HG03469 (cell line): ENCODE measurements at regions not wholly inside any gene's neighbourhood (a gene's known extent, or its start where the extent isn't known, plus 50 kb on each side); places are given as distances from the start of the nearest gene placed in this dataset.
A peak's percentile ranks its signal among the peaks of the same experiment; 100 is the strongest.
"Not testable (repeated sequence)": the region's sequence is repeated elsewhere in the genome, so short reads cannot be mapped to it uniquely, and the experiment has no call there.

Source experiments
- ATAC-seq: cut with Tn5 transposase; IDR thresholded peaks from one replicate; pipeline ENCODE4 v1.9.1; 2021; ENCODE audit warnings: mild to moderate bottlenecking, moderate library complexity, moderate number of reproducible peaks; ENCODE audit not compliant: unreplicated experiment

DNA sequence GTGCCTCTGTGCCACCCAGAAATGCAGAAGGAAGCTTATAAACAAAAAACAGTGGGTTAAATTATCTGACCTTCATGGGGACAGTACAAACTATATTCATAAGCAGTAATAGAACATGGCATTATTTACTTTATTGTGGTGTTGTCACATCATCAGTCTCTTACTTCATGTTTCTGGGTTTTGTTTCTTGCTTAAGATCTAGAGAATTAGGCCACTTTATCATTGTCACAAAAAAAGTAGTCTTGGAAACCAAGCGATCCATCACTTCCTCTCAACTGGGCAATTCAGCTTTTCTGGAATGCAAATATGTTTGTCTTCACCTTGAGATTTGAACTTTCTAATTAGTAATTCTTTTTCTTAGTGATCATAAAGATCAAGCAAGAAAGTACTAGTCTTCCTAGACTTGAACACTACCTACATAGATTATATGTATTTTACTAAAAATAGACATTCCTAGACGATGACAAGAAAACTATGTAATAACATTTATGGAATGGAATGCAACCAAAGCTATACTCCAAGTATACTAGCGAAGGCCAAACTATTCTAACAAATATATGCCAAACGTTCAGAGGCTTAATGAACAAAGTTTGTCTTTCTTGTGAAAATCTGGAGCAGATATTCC lies 363.4 kb downstream of the DAD1 start:
- ATAC-seq = no peak

DNA sequence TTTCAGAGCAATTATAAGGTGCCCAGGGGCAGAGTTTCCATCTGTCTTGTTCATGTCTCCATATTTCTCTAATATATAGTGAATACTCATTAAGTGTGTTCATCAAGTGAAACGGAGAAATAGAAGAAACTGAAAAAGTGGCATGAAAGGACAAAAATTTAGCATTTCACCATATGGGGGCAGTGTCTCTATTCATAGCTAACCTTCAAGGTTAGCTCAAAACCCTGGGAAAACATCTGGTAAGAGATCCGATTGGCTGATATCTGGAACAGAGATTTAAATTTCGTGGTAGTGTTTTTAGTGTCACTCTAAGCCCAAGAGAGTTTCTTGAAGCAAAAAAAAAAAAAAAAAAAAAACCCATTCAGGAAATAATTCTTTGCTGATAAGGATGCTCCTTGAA lies 367.5 kb downstream of the DAD1 start:
- no peak for ATAC-seq

DNA sequence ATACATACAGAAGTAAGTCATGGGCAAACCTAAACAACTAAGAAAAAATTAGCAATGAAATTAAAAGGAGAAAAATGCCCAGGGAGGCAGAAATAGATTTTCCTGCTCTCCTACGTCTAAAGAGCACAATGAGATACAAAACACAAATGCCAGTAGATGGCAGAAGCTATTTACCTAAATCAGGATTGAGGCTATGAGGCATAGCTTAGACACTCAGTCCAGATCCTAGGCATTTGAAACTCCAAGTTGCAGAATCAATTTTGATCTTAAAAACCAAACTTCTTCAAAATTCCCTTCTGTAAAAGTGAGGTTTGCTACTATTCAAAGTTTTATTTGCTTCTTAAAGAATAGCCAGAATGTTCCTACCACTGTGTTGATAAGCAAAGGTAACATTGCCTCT lies 368.6 kb downstream of the DAD1 start:
- no peak for ATAC-seq

DNA sequence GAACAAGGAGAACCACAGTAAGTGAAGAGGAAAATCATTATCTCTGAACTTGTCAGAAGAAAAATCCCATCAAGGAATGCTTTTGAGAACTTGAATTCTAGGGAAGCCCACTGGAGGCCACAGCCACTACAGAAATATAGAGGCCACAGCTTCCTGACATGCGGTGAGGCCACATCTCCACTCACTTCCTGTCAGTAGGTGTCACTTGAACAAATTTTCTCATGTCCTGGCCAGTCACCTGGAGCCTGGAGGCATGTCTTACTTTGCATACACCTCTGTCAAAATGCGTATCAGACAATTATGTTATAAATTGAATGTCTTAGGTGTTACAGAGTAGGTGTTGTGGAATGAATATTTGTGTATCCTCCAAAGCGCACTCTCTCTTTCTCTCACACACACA lies 370.3 kb downstream of the DAD1 start:
- ATAC-seq = peak; percentile 44

DNA sequence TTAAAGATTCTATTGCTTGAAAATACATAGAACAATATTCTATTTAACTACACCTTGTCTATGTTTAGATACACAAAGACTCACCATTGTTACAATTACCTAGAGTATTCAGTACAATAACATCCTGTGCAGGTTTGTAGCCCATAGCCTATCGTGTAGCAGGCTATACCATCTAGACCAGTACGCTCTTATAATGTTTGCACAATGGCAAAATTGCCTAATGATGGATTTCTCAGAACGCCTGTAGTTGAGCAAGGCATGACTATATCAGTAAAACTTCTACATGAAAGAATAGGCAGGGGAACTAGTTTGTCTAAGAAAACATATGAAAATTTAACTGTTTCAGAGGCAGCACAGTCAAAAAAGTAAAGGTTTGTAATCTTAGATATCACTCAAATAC lies 375.9 kb downstream of the DAD1 start:
- no peak for ATAC-seq

DNA sequence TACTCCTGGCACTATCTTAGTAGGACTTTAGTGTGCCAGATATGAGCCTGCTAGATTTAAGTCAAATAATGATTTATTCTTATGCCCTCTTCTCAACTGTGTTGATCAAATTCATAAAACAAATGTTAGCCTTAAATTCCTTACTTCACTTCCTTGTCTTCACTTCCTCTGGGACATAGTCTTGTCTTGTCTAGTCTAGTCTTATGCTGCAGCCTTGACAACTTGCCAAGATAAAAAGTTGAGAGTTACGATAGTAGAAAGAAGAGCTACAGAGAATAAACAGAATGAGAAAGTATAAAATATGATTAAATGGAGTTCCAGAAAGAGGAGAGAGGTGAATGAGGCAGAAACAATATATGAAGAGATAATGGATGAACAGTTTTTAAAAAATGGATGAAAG lies 378.1 kb downstream of the DAD1 start:
- no peak for ATAC-seq

DNA sequence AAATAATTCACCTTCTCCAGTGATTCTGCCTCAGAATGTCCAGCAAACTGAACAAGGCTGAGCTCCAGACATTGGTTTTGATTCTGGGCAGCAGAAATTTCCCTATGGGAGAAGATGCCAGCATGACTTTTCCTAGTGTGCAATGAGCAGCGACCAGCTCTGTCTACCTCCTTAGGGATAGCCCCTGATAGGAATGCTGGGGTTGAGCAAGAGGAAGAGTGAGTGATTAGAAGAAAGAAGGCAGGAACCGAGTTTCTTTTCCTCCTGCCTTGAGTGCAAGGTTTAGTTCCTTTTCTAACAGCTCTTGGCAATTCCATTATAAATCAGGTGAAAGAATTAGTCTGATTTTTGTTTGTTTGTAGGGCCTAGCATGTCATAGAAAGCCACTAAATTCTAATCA lies 379.0 kb downstream of the DAD1 start:
- ATAC-seq = no peak

DNA sequence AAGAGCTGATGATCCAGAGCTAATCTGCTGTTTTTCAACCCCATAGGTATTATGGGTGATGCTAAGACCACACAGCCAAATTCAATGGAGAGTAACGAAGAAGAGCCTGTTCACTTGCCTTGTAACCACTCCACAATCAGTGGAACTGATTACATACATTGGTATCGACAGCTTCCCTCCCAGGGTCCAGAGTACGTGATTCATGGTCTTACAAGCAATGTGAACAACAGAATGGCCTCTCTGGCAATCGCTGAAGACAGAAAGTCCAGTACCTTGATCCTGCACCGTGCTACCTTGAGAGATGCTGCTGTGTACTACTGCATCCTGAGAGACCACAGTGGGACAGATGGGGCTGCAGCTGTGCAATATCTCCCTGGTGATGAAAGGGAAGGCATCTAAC lies 386.0 kb downstream of the DAD1 start:
- ATAC-seq = no peak

DNA sequence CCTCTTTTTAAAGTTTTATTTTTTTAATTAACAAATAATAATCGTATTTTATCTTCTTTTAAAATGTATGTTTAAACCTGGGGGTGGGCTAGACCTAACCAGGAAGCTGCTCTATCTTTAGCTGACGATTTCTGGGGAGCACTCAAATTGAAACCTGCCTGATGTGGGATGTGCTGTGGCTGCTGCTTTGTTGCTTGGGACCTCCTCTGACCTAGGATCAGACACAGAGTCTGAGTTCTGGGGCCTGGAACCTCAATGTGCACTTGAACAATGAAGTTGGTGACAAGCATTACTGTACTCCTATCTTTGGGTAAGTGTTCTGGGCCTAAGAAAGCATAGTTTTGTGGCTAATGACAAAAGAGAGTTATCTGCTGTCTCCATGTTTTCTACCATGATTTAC lies 386.7 kb downstream of the DAD1 start:
- ATAC-seq = no peak

DNA sequence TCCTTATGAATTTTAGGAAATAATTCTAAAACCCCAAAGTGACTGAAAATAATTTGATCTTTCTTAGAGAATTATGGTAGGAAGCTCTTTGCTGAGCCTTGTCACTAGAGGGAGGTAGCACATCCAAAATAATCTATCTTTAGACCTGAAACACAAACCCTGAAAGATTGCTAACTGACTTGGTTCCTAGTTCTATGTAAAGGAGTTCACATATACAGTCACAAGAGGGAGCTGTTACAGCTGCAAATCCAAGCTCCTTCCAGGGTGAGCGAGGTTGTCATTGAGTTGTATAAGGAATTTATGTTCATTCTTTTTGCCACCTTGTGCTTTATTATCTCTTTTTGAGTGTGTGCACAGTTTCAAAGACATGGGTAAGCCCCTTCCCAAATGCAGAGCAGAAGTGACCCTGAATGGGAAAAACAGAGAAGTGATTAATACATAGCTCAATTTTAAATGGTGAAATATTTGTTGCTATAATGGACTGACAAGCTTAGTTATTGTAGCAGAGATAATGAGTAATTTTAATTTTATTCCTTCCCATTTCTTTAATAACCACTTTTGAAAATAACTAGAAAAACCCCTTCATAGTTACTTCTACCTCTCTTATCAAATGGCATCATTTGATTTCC lies 387.9 kb downstream of the DAD1 start:
- ATAC-seq = peak; percentile 44

DNA sequence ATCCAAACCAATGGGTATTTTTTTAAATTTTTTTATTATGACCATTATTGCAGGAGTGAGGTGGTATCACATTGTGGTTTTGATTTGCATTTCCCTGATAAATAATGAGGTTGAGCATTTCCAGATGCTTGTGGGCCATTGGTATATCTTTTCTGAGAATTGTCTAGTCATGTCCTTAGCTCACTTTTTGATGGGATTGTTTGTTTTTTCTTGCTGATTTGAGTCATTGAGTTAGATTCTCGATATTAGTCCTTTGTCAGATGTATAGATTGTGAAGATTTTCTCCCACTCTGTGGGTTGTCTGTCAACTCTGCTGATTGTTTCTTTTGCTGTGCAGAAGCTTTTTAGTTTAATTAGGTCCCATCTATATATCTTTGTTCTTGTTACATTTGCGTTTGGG lies 388.9 kb downstream of the DAD1 start:
- ATAC-seq = not testable (repeated sequence)

DNA sequence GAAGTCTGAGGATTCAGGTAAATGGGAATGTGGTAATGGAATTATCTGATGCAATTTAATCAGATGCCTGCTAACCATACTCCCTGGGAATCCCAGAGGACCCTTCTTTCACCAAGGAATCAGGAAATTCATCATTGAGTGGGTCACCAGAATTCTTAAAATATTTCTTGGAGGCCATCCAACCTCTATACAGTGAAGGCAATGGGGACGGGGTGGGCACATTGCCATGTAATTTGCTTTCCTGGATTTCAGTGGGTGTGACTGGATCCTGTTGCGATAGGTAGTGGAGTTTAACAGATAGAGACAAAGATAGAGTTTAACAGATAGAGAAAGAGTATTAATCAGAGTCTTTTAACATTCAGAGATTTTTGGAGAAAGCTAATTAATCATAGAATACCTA lies 394.4 kb downstream of the DAD1 start:
- ATAC-seq = no peak

DNA sequence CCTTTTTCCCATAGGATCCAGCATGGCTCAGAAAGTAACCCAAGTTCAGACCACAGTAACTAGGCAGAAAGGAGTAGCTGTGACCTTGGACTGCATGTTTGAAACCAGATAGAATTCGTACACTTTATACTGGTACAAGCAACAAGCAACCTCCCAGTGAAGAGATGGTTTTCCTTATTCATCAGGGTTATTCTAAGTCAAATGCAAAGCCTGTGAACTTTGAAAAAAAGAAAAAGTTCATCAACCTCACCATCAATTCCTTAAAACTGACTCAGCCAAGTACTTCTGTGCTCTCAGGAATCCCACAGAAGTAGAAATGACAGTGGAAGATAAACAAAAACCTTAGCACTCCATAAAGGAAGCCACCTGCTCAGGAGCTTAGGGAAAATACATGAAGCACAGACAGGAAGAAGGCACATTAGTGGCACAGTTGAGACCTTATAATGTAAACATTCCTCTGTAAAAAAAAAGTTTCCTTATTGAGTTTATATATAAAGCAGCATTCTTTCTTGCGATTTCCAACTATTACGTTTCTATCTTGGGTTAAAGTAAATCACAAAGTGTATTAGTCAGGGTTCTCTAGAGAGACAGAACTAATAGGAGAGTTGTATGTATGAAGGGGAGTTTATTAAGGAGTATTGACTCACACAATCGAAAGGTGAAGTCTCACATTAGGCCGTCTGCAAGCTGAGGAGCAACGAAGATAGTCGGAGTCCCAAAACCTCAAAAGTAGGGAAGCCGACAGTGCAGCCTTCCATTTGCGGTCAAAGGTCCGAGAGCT lies 398.4 kb downstream of the DAD1 start:
- no peak for ATAC-seq

DNA sequence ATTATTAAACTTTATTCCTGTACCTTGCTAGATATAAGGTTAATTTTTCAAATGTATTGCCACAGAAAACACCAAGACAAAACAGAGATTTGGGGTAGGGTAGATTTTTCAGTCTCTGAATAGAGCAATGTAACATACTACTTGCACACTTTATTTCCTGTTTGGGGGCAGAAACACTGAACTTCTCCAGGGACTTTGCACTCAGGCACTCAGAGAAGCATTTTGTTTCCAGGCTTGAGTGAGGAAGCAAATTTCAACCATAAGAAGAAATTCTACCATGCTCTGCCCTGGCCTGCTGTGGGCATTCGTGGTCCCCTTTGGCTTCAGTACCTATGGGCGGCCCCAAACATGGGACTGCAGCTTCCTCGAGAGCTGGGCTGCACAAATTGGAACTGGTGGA lies 399.1 kb downstream of the DAD1 start:
- ATAC-seq = no peak

DNA sequence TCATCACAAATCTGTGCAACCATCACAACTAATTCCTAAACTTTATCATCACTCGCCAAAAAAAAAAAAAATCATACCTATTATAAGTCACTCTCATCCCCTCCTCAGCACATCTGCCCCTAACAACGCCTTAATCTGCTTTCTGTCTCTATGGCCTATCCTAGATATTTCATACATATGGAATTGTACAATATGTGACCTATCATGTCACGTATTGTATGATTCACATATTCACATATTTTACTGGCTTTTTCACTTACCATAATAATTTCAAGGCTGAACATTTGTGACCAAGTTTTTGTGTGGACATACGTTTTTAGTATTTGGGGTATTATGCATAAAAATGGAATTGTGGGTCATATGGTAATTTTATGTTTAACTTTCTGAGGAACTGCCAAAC lies 400.7 kb downstream of the DAD1 start:
- no peak for ATAC-seq

DNA sequence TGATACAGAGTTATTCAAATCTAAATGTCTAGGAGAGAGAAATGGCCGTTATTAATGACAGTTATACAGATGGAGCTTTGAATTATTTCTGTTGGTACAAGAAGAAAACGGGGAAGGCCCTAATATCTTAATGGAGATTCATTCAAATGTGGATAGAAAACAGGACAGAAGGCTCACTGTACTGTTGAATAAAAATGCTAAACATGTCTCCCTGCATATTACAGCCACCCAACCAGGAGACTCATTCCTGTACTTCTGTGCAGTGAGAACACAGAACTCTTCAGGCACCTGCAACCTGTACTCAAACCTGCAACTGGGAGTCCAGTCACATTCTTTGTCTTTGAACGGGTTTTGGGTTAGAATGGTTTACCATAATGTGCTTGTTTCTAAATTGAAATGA lies 403.2 kb downstream of the DAD1 start:
- no peak for ATAC-seq

DNA sequence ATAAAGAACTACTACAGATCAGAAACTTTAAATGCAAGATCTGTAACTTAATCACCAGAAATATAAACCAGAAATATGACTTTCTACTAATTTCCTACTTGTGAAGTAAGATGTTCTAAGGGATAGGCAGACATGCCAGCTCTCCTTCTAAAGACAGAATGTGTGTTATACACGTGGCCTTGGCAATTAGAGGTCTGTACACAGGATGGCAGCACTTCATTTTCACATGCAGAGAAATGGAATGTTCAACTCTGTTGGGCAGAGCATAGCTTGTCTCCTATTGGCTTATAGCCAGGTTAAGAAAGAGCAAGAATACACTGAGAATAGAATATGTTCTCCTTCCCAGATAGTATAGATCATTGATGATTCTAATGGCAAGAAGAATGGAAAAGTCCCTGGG lies 403.8 kb downstream of the DAD1 start:
- ATAC-seq = no peak

DNA sequence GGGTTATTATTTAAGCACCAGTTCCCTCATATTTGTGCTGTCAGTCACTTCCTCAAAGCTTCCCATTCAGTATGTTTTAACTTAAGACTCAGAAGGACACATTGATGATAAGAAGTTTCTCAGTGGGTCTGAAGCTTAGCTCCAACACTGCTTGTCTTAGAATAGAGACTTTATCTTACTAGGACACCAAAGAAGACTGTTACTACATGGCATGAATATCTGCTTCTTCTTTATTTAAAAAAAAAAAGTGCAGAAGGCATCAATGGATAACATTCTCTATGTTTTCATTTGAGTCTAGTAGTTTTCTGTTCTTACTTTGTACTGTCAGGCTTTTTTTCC lies 404.2 kb downstream of the DAD1 start:
- ATAC-seq = no peak

DNA sequence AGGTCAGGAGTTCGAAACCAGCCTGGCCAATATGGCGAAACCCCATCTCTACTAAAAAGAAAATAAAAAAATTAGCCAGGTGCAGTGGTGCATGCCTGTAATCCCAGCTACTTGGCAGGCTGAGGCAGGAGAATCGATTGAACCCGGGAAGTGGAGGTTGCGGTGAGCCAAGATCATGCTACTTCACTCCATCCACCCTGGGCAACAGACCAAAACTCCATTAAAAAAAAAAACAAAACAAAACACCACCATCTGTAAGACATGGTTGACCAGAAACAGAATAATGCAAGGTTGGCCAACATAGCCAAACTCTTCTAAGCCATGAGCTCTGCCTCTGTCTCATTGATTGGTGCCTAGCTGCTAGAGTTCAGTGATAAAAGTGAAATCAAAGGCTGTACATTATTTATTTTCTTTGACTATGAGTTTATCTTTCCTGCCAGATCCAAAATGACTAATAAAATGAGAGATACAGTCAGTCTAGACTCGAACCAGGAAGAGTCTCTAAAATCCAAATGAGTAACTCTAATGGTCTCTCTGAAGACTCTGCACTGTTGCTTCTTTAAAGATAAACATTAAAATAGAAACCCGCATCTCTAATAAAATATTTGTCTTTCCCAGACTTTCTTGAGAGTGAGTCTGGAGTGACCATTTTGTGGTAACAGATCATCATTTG lies 404.7 kb downstream of the DAD1 start:
- ATAC-seq = no peak

DNA sequence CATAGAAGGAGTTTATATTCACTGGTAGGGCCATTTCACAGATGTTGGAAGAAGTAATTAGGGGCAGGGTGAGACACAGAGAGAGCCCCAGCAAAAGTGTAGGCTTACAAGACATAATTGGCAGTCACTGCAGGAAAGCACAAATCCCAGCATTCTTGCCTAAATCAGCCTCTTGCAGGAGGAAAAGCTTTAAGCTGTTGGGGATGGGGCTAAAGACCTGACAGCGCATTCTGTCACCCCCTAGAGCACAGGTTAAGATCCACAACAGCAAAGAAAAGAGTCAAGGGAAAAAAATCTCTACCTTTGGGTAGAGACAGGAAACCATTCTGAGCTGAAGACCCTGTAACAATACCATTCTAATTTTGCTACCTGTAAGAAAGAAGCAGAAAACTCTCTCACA lies 409.0 kb downstream of the DAD1 start:
- no peak for ATAC-seq

DNA sequence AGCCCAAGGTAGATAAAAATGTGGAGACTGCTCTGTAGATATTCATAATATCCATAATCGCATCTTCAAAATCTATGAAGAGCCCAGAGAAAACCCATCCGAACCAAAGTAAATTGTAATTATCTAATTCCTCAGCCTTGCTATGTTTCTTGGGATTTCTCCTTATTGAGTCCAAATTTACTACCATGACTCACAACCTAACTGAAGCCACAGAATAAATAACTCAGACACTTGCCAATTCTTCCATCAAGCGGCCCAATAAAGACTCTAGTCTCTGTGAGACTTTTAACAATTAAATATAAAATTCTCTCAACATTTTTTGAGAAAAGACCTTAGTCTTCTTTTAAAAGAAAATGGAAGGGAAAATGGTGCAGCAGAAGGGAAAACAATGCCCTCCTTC lies 409.8 kb downstream of the DAD1 start:
- ATAC-seq = no peak

DNA sequence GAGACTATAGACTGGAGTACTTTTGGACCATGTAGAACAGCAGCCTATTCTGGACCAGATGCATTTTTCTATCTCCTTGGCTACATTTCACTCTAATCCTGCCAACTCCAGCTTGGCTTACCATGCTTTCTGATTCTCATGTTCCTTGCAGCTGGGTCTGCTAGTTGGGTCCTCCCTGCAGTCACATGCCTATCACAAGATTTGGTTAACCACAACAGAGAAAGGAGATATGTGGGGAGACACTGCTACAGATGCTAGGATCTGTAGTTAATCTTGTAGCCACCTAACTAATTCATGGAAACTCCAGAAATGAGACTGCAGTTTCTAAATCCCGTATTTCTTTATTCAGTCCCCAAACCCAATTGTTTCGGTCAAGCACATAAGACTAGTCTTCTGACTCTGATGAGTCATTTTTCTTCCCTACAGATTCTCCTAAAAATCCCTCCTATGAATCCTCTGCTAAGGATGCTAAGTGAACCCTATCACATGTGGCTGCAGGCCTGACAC lies 410.6 kb downstream of the DAD1 start:
- ATAC-seq = no peak
